ENCODE measurements at regions not wholly inside any gene's neighbourhood (a gene's known extent, or its start where the extent isn't known, plus 50 kb on each side); places are given as distances from the start of the nearest gene placed in this dataset.

GRCh38 chr2:234142530-234142929, 92.0 kb downstream of the SPP2 start:
- Histone ChIP-seq H3K4me3 (ENCODE audit: low read length) (no peak overlapping the region), H3F3A (ENCODE audit: control insufficient read depth, insufficient read depth) (no peaks in the 10 kb centered on the region), H3K79me2 (ENCODE audit: control insufficient read depth, low read length) (no peaks in the 10 kb centered on the region), H3K9me2 (replicated peaks; ENCODE audit: control insufficient read depth, low read length) (no peaks in the 10 kb centered on the region), H3K27me3 (ENCODE audit: control insufficient read depth, low read length) (no peaks in the 10 kb centered on the region), H3K36me3 (ENCODE audit: control insufficient read depth, low read length) (no peaks in the 10 kb centered on the region), H3K4me2 (ENCODE audit: low read length) (no peak overlapping the region), H3K27ac (ENCODE audit: low read depth, low read length) (no peak overlapping the region), H4K20me1 (ENCODE audit: control insufficient read depth, insufficient read depth, low read depth, low read length) (no peaks in the 10 kb centered on the region), H3K9me3 (ENCODE audit: control insufficient read depth, insufficient read depth, low read length) (no peaks in the 10 kb centered on the region), H3K4me1 (ENCODE audit: control insufficient read depth, low read length) (no peaks in the 10 kb centered on the region)
- TF ChIP-seq EZH2phosphoT487 (IDR thresholded peaks at IDR 0.05; ENCODE audit: borderline replicate concordance, low read length), result no peak
- no peak for TF ChIP-seq CTCF (IDR thresholded peaks at IDR 0.05; ENCODE audit: low read depth, low read length, poor library complexity, severe bottlenecking)

GRCh38 chr2:234139755-234140154, 89.3 kb downstream of the SPP2 start:
- no peak for TF ChIP-seq EZH2phosphoT487 (IDR thresholded peaks at IDR 0.05; ENCODE audit: borderline replicate concordance, low read length)
- no peak for TF ChIP-seq CTCF (IDR thresholded peaks at IDR 0.05; ENCODE audit: low read depth, low read length, poor library complexity, severe bottlenecking)
- H3K4me3 ChIP-seq (ENCODE audit: low read length), result no peak overlapping the region
- H3K9me2 ChIP-seq (replicated peaks; ENCODE audit: control insufficient read depth, low read length), result no peaks in the 10 kb centered on the region
- H3K27ac ChIP-seq (ENCODE audit: low read depth, low read length), result no peak overlapping the region
- H3K27me3 ChIP-seq (ENCODE audit: control insufficient read depth, low read length), result no peaks in the 10 kb centered on the region
- H3K36me3 ChIP-seq (ENCODE audit: control insufficient read depth, low read length), result no peaks in the 10 kb centered on the region
- no peaks in the 10 kb centered on the region for H3K9me3 ChIP-seq (ENCODE audit: control insufficient read depth, insufficient read depth, low read length)
- no peaks in the 10 kb centered on the region for H3F3A ChIP-seq (ENCODE audit: control insufficient read depth, insufficient read depth)
- H3K79me2 ChIP-seq (ENCODE audit: control insufficient read depth, low read length), result no peaks in the 10 kb centered on the region
- H3K4me2 ChIP-seq (ENCODE audit: low read length), result no peak overlapping the region
- no peaks in the 10 kb centered on the region for H4K20me1 ChIP-seq (ENCODE audit: control insufficient read depth, insufficient read depth, low read depth, low read length)
- H3K4me1 ChIP-seq (ENCODE audit: control insufficient read depth, low read length), result no peaks in the 10 kb centered on the region

- no peak overlapping the region for H3K4me3 ChIP-seq (ENCODE audit: low read length)
- no peaks in the 10 kb centered on the region for H3K36me3 ChIP-seq (ENCODE audit: control insufficient read depth, low read length)
- no peak overlapping the region for H3K27ac ChIP-seq (ENCODE audit: low read depth, low read length)
- no peaks in the 10 kb centered on the region for H3K27me3 ChIP-seq (ENCODE audit: control insufficient read depth, low read length)
- H3K9me3 ChIP-seq (ENCODE audit: control insufficient read depth, insufficient read depth, low read length), result no peaks in the 10 kb centered on the region
- H3K79me2 ChIP-seq (ENCODE audit: control insufficient read depth, low read length), result no peaks in the 10 kb centered on the region
- H3K4me2 ChIP-seq (ENCODE audit: low read length), result no peak overlapping the region
- H3K9me2 ChIP-seq (replicated peaks; ENCODE audit: control insufficient read depth, low read length), result no peaks in the 10 kb centered on the region
- H4K20me1 ChIP-seq (ENCODE audit: control insufficient read depth, insufficient read depth, low read depth, low read length), result no peaks in the 10 kb centered on the region
- no peak for TF ChIP-seq EZH2phosphoT487 (IDR thresholded peaks at IDR 0.05; ENCODE audit: borderline replicate concordance, low read length)
- TF ChIP-seq CTCF (IDR thresholded peaks at IDR 0.05; ENCODE audit: low read depth, low read length, poor library complexity, severe bottlenecking), result no peak
- no peaks in the 10 kb centered on the region for H3K4me1 ChIP-seq (ENCODE audit: control insufficient read depth, low read length)
- H3F3A ChIP-seq (ENCODE audit: control insufficient read depth, insufficient read depth), result no peaks in the 10 kb centered on the region
Measured at GRCh38 chr2:234138836-234139235, 88.3 kb downstream of the SPP2 start.
